Liver (tissue), 3 donors: ENCODE measurements at regions not wholly inside any gene's neighbourhood (a gene's known extent, or its start where the extent isn't known, plus 50 kb on each side); places are given as distances from the start of the nearest gene placed in this dataset.

Source experiments
- CTCF ChIP-seq: fragments of 150-350 bp; IDR thresholded peaks from 2 replicates; pipeline ENCODE4 v1.5.1; 2017; ENCODE audit warnings: improper control_type of control experiment, low read depth, low read length; ENCODE audit not compliant: missing input control
- EGR1 ChIP-seq, 2 donors: IDR thresholded peaks; 2 replicates each; pipeline ENCODE4 v1.6.1; 2016 to 2018; ENCODE audit warnings: antibody characterized with exemption in 2 of 2, low read depth in 2 of 2
- HNF4G ChIP-seq: IDR thresholded peaks from 2 replicates; pipeline ENCODE4 v1.6.1; 2016; ENCODE audit warnings: antibody characterized with exemption
- NR2F2 ChIP-seq: IDR thresholded peaks from 2 replicates; pipeline ENCODE4 v1.6.1; 2016; ENCODE audit warnings: antibody characterized with exemption
- TAF1 ChIP-seq: conservative IDR thresholded peaks from 2 replicates; pipeline ENCODE4 v1.6.1; 2016; ENCODE audit warnings: antibody characterized with exemption, mild to moderate bottlenecking
- donor health status: healthy.
- donor health status: healthy.

DNA sequence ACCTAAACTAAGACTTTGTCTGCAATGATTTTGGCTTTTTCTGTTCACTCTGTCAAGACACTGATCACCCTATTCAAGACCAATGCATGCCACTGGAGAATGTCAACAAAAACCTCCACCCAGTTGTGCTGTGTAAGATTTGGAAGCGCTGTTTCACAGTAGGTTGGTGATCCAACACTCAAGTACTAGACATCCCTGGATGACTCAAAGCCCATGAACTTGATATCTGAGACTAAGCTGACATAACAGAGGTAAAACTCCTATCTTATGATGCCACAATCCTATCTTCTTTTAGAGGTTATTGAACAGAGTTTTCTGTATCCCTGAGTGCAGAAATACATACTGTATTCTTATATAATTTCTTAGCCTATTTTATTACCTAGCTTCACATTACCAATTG lies 251.3 kb upstream of the ETAA1 start:
- TF ChIP-seq CTCF, result no peak
- no peak for TF ChIP-seq HNF4G
- no peak for TF ChIP-seq EGR1 (IDR thresholded peaks at IDR 0.05; ENCODE audit: low read depth in 2 of 2)
- TF ChIP-seq NR2F2, result no peak
- no peak for TF ChIP-seq TAF1
